OCI-LY7 (cell line): ENCODE measurements at regions not wholly inside any gene's neighbourhood (a gene's known extent, or its start where the extent isn't known, plus 50 kb on each side); places are given as distances from the start of the nearest gene placed in this dataset.

ENCODE experiments used
- EZH2phosphoT487 ChIP-seq: fragments of 200-600 bp; sonication (generic); IDR thresholded peaks from 2 replicates; pipeline ENCODE4 v1.6.1; 2018; ENCODE audit warnings: low read depth, borderline replicate concordance, mild to moderate bottlenecking, mixed run types, antibody characterized with exemption, low read length, moderate library complexity, mixed read lengths
- TF ChIP-seq, protein P1 (sequence below): fragments of 200-600 bp; sonication (generic); conservative IDR thresholded peaks from 2 replicates; pipeline ENCODE4 v1.5.1; 2014; ENCODE audit warnings: mild to moderate bottlenecking, antibody characterized with exemption, low read length, moderate library complexity, mixed read lengths

DNA sequence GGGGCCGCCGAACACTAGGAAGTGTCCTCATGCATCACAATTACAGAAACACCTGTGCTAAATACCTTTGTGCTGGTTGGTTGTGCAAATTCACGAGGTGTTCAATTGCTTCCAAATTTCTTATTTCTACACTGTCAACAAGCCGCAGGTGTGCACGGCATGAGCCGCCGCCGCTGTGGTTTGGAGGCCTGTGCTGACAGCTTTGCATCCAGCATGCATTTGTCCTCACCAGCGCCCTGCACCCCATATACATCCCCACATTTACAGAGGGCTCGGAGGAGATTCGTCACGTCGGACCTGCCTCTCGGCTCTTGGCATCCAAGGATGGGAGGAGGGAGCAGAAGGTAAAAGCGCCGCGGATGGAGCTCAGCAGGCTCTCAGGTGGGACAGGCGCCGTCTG is 305.3 kb upstream of the MKI67 start:
- TF ChIP-seq, protein P1, sequence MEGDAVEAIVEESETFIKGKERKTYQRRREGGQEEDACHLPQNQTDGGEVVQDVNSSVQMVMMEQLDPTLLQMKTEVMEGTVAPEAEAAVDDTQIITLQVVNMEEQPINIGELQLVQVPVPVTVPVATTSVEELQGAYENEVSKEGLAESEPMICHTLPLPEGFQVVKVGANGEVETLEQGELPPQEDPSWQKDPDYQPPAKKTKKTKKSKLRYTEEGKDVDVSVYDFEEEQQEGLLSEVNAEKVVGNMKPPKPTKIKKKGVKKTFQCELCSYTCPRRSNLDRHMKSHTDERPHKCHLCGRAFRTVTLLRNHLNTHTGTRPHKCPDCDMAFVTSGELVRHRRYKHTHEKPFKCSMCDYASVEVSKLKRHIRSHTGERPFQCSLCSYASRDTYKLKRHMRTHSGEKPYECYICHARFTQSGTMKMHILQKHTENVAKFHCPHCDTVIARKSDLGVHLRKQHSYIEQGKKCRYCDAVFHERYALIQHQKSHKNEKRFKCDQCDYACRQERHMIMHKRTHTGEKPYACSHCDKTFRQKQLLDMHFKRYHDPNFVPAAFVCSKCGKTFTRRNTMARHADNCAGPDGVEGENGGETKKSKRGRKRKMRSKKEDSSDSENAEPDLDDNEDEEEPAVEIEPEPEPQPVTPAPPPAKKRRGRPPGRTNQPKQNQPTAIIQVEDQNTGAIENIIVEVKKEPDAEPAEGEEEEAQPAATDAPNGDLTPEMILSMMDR, result no peak
- no peak for TF ChIP-seq EZH2phosphoT487
